IPS-20b (cell line): ENCODE measurements at regions not wholly inside any gene's neighbourhood (a gene's known extent, or its start where the extent isn't known, plus 50 kb on each side); places are given as distances from the start of the nearest gene placed in this dataset.
"Not testable (repeated sequence)": the region's sequence is repeated elsewhere in the genome, so short reads cannot be mapped to it uniquely, and the experiment has no call there.

Experiments
- H3K27ac ChIP-seq: one replicate; pipeline ENCODE4 v1.5.1; 2013; ENCODE audit warnings: low read length
- H3K27me3 ChIP-seq: 2 replicates; pipeline ENCODE4 v1.6.1; 2013; ENCODE audit warnings: mild to moderate bottlenecking, low read length, inconsistent platforms; ENCODE audit not compliant: insufficient read depth
- H3K36me3 ChIP-seq: 2 replicates; pipeline ENCODE4 v1.6.1; 2013; ENCODE audit warnings: low read depth, mild to moderate bottlenecking, inconsistent platforms, low read length, moderate library complexity; ENCODE audit not compliant: insufficient read depth
- H3K4me1 ChIP-seq: 2 replicates; pipeline ENCODE4 v1.6.1; 2013; ENCODE audit warnings: mild to moderate bottlenecking, control low read depth, inconsistent platforms, low read length, moderate library complexity; ENCODE audit not compliant: insufficient read depth
- H3K4me3 ChIP-seq: 2 replicates; pipeline ENCODE4 v1.5.1; 2013; ENCODE audit warnings: mild to moderate bottlenecking, low read length, inconsistent platforms
- H3K9ac ChIP-seq: 2 replicates; pipeline ENCODE4 v1.6.1; 2013; ENCODE audit warnings: low read depth, mild to moderate bottlenecking, inconsistent platforms, low read length, moderate library complexity
- H3K9me3 ChIP-seq: 2 replicates; pipeline ENCODE4 v1.6.1; 2013; ENCODE audit warnings: mild to moderate bottlenecking, low read depth, low read length, inconsistent platforms; ENCODE audit not compliant: insufficient read depth

DNA sequence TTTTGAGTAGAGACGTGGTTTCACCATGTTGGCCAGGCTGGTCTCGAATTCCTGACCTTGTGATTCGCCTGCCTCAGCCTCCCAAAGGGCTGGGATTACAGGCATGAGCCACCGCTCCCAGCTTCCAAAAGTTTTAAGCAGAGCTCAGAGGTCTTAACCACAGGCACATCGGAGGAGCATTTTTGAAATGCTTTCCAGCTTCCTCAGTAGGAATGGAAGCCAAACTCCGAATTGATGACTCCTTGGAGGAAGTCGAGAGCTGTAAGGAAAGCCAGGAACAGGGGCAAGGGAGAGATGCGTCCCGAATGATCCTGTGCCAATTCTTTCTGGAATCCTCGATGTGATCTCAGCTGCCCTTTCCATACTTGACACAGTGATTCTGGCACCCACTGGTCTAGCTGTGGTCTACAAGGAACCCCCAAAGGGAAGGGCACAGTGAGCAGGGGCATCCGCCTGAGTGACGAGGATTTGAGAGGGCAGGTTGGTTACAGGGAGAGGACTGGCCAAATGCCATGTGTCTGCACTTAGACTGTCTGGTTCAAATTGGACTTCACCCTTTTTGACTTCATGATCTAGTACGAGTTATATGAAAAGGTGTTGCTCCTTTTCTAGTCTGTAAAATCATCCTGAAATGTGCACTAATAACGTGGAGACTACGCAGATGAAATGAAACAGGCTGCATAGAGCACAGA is 138.2 kb downstream of the ADRA2C start:
- H3K4me1 ChIP-seq, H3K9me3 ChIP-seq, H3K4me3 ChIP-seq, H3K27ac ChIP-seq, H3K9ac ChIP-seq, H3K27me3 ChIP-seq, H3K36me3 ChIP-seq: not testable (repeated sequence)

DNA sequence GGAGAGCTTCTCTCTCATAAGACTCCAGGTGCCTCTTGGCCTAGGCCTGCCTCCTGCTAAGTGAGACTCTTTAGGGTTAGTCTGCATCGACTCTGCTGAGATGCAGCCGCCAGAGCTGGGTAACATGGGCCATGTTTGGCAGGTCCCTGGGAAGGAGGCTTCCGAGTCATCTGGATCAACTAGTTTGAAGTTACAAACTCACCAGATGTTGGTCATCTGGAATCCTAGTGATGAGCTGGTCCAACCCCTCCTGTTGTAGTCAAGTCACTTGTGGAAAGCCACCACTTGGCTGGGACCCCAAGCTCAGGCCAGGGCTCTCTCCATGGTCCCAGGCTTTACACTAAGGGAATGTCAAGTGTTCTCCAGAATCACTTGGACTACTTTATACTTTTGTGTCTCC is 143.4 kb downstream of the ADRA2C start:
- not testable (repeated sequence) for H3K4me1 ChIP-seq, H3K9me3 ChIP-seq, H3K27ac ChIP-seq, H3K4me3 ChIP-seq, H3K27me3 ChIP-seq, H3K9ac ChIP-seq, H3K36me3 ChIP-seq

DNA sequence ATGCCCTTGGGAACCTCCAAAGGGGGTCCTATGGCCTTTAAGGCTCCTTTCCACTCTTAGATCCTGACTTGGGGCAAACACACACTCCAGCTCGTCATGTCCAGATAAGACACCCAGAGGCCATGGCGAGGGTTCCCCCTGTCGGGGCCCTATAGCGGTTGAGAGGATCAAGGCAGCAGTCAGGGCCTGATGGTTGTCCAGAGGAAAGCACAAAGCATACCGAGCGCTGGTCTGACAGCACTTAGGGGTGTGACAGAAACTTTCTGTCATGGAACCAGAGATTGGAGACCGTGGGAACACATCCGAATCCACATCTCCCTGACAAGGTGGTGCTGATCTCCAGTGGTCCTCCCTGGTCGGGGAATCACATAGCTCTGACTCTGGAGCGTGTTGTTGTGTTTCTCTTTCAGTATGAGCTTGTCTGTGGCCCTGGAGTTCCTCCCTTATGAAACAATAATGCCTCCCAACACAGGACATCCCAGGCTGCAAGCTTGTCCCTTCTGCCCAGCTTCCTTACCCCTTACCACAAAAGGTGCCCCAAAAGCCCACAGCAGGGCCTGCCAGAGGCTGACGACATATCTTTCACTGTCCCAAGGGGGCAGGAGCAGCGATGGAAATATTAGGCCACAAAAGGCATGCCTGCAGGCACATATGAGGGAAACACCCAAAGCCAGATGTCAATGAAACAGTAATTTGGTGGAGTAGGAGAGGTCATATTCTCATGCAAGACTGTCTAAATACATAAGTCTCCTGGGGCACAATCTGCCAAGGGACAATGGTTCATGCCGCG is 144.2 kb downstream of the ADRA2C start:
- H3K27ac ChIP-seq, H3K9ac ChIP-seq, H3K27me3 ChIP-seq, H3K36me3 ChIP-seq, H3K4me1 ChIP-seq, H3K4me3 ChIP-seq, H3K9me3 ChIP-seq: not testable (repeated sequence)

DNA sequence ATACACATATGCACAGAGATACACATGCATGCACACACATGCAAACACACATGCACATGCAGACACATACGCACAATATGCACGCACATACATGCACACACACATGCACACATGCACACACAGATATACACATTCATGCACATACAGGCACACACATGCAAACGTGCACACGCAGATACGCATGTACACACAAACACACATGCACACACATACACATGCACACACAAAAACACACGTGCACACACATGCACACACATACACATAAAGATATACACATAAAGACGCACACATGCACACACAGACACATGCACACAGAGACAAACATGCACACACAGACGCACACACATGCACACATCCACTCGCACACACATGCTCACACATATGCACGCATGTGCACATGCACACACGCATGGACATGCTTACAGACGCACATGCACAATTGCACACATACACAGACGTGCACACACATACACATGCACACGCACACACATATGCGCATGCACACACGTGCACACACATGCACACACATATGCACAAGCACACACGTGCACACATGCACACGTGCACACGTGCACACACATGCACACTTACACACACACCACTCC is 145.2 kb downstream of the ADRA2C start:
- Histone ChIP-seq H3K4me3 (no peak overlapping the region), H3K9ac (no peak overlapping the region), H3K4me1 (no peaks in the 10 kb centered on the region)

GRCh38 chr4:3914511-3914910 is 148.3 kb downstream of the ADRA2C start:
- not testable (repeated sequence) for H3K27me3 ChIP-seq, H3K36me3 ChIP-seq, H3K4me3 ChIP-seq, H3K4me1 ChIP-seq, H3K27ac ChIP-seq, H3K9ac ChIP-seq, H3K9me3 ChIP-seq

More for the DNA sequence above, 145.2 kb downstream of the ADRA2C start:
- H3K36me3 ChIP-seq, result no peaks in the 10 kb centered on the region
- H3K27ac ChIP-seq, result no peak overlapping the region
- H3K27me3 ChIP-seq, result no peaks in the 10 kb centered on the region
- H3K9me3 ChIP-seq, result no peaks in the 10 kb centered on the region

- not testable (repeated sequence) for H3K4me3 ChIP-seq, H3K27ac ChIP-seq, H3K9me3 ChIP-seq, H3K9ac ChIP-seq, H3K36me3 ChIP-seq, H3K27me3 ChIP-seq, H3K4me1 ChIP-seq
Observed at GRCh38 chr4:3919509-3919908, 153.3 kb downstream of the ADRA2C start.

GRCh38 chr4:3921902-3922301 is 155.7 kb downstream of the ADRA2C start:
- not testable (repeated sequence) for H3K27ac ChIP-seq, H3K9me3 ChIP-seq, H3K36me3 ChIP-seq, H3K4me3 ChIP-seq, H3K4me1 ChIP-seq, H3K9ac ChIP-seq, H3K27me3 ChIP-seq

DNA sequence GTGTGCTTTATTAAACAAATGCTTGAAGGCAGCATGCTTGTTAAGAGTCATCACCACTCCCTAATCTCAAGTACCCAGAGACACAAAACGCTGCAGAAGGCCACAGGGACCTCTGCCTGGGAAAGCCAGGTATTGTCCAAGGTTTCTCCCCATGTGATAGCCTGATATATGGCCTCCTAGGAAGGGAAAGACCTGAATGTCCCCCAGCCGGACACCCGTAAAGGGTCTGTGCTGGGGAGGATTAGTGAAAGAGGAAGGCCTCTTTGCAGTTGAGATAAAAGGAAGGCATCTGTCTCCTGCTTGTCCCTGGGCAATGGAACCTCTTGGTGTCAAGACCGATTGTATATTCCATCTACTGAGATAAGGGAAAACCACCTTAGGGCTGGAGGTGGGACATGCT is 159.7 kb downstream of the ADRA2C start:
- not testable (repeated sequence) for H3K4me3 ChIP-seq, H3K9ac ChIP-seq, H3K27me3 ChIP-seq, H3K4me1 ChIP-seq, H3K36me3 ChIP-seq, H3K27ac ChIP-seq, H3K9me3 ChIP-seq

- H3K27me3 ChIP-seq, H3K36me3 ChIP-seq, H3K9me3 ChIP-seq, H3K4me3 ChIP-seq, H3K9ac ChIP-seq, H3K4me1 ChIP-seq, H3K27ac ChIP-seq: not testable (repeated sequence)
Observed at GRCh38 chr4:3926271-3926670, 160.1 kb downstream of the ADRA2C start.

GRCh38 chr4:3926969-3927755 is 161.0 kb downstream of the ADRA2C start:
- H3K27me3 ChIP-seq, H3K36me3 ChIP-seq, H3K9ac ChIP-seq, H3K4me1 ChIP-seq, H3K9me3 ChIP-seq, H3K27ac ChIP-seq, H3K4me3 ChIP-seq: not testable (repeated sequence)

- H3K4me1 ChIP-seq, result peaks cover 12% of the 10 kb centered on the region
- H3K27ac ChIP-seq, H3K27me3 ChIP-seq, H3K9ac ChIP-seq, H3K9me3 ChIP-seq, H3K36me3 ChIP-seq, H3K4me3 ChIP-seq: not testable (repeated sequence)
Observed at GRCh38 chr4:3929431-3929830, 163.2 kb downstream of the ADRA2C start.
